HG02852 (cell line): ENCODE measurements at regions not wholly inside any gene's neighbourhood (a gene's known extent, or its start where the extent isn't known, plus 50 kb on each side); places are given as distances from the start of the nearest gene placed in this dataset.

Source experiments
- ATAC-seq: cut with Tn5 transposase; IDR thresholded peaks from one replicate; pipeline ENCODE4 v1.9.1; 2021; ENCODE audit warnings: mild to moderate bottlenecking, moderate library complexity; ENCODE audit not compliant: unreplicated experiment

DNA sequence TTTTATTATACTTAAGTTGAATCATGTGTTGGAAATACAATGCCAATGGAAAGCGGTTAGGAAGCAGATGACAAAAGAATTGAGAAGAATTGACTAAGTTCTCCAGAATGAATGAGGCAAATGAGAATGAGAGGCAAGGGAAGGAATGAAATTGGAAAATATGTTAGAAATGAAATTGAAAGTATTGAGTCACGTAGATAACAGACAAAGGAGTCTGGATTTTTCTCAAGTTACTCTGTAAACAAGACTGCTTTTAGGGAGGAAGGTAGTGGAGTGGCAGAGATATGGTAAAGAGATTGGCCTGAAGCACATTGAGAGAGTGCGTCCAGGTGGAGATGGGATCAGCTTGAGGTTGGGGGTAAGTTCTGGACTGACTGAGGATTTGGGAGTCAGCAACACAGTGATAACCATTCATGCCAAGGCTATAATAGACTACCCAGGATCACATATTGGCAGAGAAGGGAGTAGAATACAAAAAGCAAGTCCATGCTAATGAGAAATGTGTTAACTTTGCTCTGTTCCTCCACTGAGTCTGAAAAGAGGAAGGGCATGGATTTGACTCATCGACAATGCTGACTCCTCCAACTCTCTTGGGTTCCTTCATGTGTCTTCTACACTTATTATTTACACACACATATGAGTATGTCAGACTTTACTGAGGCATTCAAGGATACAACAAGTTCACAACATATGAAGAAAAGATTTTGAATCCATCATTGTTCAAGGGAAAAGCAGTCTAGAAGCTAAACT lies 814.2 kb upstream of the ZNF608 start:
- ATAC-seq: no peak

GRCh38 chr5:125564317-125564975 lies 818.0 kb upstream of the ZNF608 start:
- ATAC-seq: no peak

- no peak for ATAC-seq
Measured at GRCh38 chr5:125574491-125575044, 828.1 kb upstream of the ZNF608 start.

DNA sequence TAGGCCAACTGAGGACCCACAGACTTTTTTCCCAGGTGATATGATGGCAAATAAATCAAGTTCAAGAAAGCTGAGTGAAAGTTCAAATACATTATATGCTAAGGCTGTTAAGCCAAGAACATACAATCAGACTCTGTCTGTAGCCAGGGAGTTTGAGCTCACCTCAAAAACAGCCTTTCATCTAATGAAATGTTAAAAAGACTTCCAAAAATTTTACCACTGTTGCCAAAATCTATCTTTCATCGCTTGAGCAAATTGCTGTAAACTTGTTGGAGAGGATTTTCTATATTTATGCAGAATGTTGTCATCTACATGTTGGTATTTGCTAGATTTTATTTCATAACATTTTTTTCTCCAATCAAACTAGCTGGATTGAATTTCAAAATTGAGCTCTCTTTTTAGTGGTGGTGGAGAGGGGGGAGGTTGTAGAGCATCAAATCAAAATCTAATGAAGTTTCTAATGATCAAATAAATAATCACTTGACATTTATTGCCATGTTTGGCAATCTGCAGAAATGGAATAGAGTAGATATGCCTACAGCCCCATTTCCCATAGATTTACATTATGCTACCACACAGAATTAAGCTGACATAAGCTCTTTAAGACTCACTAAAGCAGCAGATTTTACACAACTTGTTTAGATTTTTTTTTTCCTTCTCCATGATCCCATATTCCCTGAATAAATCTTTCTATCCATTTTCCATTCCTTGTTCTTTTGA lies 828.9 kb upstream of the ZNF608 start:
- no peak for ATAC-seq

DNA sequence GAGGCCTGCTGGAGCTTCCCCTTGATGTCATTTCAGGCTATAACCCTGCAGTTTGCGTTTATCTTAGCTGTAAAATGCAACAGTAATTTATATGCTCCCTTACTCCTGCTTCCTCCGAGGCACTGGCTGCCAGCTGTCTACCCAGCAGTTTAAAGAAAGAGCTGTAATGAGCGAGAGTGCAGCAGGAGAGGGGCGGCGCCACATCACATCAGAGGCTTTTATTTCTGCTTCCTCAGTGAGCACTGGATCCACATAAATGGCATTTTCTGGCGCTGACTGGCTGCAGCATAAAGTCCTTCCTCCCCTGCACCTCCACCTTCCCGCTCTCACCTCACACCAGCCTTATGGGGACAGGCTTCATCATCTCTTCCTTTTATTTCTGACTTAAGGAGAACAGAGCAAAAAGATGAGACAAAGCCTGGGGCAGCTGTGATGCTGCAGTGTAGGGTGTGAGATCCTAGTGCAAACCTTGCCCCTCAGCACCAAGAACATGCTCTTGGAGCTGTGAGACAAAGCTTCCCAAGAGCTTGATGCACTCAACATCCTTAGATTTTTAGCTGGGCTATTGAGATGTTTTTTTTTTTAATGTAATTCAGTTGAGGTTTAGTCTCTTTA lies 829.6 kb upstream of the ZNF608 start:
- ATAC-seq: no peak

GRCh38 chr5:125576822-125577221 lies 830.4 kb upstream of the ZNF608 start:
- no peak for ATAC-seq

DNA sequence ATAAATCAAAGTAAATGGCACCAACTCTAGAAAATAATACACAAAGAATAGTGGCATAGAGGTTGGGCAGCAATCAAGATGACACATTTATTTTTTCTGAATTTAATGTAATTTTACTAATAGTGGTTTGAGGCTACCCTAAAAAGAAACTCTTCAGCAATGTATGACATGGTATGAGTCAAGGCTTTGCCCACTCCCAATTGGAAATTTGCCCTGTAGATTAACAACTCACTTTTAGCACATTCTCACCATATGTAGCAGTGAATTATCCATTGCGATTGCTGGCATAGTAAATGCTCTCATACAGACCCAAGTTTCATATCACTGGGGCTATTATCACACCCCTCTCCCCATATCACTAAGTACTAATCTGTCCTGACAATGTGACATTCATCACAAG lies 832.1 kb upstream of the ZNF608 start:
- no peak for ATAC-seq

- ATAC-seq: no peak
Measured at GRCh38 chr5:125579182-125579581, 832.7 kb upstream of the ZNF608 start.

GRCh38 chr5:125581311-125581710 lies 834.9 kb upstream of the ZNF608 start:
- ATAC-seq: no peak

DNA sequence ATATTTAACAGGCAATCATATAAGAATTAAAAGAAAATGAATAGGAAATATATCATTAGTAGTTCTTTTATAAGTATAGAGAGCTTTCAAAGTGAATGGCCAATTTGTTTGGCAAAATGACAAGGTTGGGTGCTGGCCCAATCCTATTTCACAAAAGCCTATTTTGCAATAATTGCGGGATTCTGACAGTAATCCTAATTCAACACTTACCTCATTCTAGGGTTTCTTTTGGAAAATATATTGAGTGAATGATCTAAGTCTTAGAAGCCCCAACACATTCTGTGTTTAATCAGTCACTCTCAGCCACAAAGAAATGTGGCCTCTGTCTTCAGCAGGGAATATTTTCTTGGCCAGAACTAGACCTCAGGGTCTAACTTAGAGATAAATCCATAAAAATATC lies 835.9 kb upstream of the ZNF608 start:
- no peak for ATAC-seq

DNA sequence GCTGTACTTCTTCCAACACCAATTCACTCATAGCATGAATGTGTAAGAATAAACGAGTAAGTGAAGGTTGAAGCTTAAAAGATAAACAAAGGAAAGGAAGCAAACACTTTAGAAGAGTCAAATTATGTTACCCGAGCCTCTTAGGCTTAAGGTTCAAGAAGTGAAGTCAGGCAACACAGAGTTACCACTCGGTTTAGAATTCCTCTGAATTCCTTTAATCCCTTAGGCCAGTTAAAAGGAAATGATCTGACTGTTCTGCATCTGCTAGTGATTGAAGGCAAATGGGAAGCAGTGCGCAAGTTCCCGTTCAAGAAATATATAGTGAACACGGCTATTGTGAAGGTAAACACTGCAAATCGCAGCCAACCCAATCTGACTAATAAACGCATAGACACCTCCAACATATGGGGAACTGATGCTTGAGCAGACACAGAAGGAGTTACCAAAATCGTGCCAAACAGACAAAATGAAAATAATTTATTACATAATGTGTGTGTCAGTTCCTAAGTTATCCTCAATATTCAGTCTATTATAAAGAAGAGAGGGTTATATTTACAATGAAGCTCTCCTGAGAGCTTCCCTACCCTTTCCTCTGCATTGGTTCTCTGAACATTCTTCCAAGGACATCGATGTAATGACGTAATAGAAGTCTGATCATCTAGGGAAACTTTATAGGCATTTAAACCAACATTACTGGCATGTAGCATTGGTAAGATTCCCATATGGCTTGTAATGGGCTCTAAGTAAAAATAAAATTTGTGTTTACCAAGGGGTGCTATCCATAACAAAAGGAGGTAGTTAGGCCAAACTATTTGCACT lies 837.1 kb upstream of the ZNF608 start:
- ATAC-seq: no peak

- ATAC-seq: no peak
Measured at GRCh38 chr5:125584140-125584520, 837.7 kb upstream of the ZNF608 start.

DNA sequence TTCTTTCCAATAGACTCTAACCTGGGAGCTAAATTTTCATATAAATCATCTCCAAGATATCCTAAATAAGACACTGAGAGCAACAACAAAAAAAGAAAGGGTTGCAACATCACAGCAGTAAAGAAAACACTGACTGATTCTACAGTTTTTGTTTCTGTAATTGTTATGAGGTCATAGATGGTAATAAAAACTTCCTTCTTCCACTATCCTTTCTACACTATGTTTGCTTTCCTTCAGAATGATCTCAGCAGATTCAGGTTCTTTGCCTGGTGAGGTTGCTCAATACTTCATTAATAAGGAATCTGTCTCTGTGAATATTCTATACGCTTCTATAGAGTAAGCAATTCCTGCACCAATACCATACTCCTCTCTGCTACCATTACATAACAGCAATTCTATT lies 835.6 kb upstream of the GRAMD2B start:
- no peak for ATAC-seq

DNA sequence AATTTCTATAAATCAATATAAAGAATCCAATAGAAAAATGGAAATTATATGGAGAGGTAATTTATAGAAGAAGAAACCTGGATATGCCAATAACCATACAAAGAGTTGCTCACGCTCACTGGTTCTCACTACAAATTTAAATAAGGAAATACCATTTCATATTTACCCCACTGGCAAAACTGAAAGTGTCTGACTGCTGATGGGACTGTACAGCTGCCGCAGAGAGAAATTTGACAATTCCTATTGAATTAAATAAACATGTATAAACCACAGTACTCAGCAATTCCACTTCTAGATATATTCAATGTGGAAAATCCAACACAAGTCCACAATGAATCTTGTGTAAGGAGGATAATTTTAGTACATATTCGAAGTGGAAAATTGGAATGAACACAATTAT lies 830.4 kb upstream of the GRAMD2B start:
- ATAC-seq: no peak

DNA sequence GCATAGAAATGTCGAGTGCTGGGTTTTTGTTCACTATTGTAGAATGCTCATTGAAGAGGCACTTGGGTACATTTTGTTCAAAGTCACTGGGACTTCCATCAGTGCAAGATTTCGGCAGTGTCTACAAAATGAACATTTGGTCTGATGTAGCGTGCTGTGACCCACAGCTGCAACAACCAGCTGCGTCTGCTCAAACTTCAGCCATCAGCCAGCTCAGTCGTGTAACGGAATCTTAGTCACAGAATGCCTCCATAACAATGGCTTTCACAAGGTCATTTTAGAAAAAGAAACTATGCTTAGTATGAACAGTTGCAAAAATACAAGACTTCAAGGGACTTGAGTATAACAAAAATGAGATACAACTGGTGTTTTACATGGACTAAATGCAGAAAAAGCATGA lies 828.1 kb upstream of the GRAMD2B start:
- ATAC-seq: no peak

DNA sequence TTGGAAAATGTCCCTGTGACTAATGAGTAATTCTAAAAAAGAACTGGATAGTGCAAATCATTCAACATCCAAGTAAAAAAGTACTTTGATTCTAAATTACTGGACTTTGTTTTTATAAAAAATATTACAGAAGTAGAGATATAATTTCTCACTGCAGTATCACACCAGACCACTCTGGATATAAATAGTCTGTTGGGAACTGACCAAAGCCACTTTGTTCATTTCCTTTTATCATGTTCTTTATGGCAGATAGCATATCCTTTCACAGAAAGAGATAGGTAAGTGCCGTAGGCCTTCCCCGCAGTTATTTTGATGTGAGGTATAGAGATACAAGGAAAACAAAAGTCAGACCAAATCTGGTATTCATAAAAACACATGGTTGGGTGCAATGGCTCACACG lies 827.4 kb upstream of the GRAMD2B start:
- ATAC-seq: no peak

- no peak for ATAC-seq
Measured at GRCh38 chr5:125597338-125597737, 825.9 kb upstream of the GRAMD2B start.

GRCh38 chr5:125600559-125600958 lies 822.6 kb upstream of the GRAMD2B start:
- ATAC-seq: no peak

DNA sequence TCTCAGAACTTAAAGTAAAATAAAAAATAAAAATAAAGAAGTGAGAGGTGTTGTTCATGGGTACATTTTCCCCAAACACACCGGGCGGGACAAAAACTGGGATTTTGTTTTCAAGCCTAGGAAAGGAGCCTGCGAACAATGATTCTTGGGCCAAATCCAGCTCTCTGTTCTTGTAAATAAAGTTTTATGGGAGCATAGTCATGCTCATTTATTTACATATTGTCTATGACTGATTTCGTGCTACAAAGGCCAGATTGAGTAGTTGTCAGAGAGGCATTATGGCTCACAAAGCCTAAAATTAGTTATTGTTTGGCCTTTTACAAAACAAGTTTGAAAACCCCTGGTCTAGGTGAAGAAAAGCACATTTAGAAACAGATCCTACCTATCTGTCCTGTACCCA lies 821.0 kb upstream of the GRAMD2B start:
- no peak for ATAC-seq

DNA sequence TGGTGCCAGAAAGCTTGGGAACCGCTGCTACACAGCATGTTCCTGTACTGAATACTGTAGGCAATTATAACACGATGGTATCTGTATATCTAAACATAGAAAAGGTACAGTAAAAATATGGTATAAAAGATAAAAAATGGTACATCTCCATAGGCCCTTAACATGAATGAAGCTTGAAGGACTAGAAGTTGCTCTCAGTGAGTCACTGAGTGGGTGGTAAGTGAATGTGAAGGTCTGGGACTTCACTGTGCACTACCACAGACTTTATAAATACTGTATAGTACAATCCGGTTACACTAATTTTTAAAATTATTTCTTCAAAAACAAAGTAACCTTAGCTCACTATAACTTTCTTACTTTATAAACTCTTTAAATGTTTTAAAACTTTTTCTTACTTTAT lies 819.9 kb upstream of the GRAMD2B start:
- no peak for ATAC-seq

- no peak for ATAC-seq
Measured at GRCh38 chr5:125604104-125604503, 819.1 kb upstream of the GRAMD2B start.
